GM04504 (cell line): ENCODE measurements at regions not wholly inside any gene's neighbourhood (a gene's known extent, or its start where the extent isn't known, plus 50 kb on each side); places are given as distances from the start of the nearest gene placed in this dataset.

Experiments used
- DNase-seq: peaks from one replicate; pipeline ENCODE4 v3.0.0-alpha.2; 2012; ENCODE audit warnings: low read depth

GRCh38 chr1:30286988-30287839 is 436.2 kb downstream of the MATN1 start:
- DNase-seq, result no peak

DNA sequence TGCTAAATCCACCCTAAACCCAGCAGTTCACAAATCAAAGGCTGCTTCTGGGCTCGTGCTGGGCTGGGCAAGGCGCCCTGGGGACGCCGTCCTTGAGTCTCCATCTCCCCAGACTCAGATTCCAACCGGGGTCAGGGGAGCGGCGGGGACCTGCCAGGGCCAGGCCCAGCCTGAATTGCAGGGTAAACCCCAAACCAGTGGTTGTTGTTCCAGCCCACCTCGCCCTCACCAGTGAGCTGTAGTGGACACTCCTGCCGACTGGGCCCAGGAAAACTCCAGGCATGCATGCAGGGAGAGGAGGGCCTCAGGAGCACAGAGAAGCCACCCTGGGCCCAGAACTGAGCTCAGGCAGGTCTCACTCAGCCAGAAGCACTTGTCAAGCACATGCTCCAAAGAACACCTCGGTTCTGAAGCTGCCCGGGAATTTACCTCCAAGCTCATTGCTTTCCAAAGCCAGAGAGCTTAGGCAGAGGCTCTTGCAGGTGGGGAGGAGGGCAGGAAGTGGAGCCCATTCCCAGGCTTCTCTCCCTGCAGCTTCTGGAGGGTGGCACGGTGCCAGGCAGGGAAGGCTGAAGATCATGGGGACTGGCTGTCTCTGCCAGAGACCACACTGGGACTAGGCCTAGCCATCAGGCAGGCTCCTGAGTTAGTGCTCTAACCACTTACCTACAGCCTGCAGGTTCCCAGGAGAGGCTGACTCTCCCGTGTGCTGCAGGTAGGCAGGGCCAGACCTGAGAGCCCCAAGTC is 437.0 kb downstream of the MATN1 start:
- no peak for DNase-seq

- DNase-seq, result no peak
Measured at GRCh38 chr1:30285501-30285932, 437.9 kb downstream of the MATN1 start.

DNA sequence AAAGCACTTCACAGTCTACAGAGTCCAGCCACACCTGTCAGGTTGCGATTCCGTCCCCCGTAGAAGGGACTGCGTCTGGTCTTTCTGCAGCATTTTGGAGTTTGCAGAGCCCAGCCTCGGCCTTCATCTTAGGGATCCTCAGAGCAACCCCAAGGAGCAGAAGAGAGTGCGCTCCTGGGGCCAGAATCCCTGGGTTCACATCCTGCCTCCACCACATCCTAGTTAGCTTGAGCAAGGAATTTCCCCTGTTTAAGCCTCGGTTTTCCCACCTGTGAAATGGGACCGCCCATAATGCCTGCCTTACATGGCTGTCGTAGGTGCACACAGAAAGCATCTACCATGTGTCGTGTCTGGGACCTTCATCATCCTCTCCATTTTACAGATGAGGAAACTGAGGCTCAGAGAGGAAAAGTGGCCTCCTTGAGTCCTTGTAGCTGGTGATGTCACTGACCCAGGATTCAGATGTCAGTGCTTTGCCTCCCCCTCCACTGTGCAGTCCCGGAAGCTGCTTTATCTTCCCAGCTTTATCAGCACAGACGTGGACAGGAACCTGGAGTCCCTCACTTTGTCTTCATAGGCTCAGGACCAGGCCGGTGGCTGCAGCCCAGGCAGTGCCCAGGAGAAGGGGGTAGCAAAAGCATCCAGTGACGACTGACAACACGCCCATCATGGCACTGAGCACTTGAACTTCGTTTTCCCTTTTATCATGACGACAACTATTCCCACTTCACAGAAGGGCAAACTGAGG is 438.5 kb downstream of the MATN1 start:
- no peak for DNase-seq

GRCh38 chr1:30284226-30284625 is 439.2 kb downstream of the MATN1 start:
- no peak for DNase-seq

GRCh38 chr1:30283199-30283962 is 440.0 kb downstream of the MATN1 start:
- no peak for DNase-seq

DNA sequence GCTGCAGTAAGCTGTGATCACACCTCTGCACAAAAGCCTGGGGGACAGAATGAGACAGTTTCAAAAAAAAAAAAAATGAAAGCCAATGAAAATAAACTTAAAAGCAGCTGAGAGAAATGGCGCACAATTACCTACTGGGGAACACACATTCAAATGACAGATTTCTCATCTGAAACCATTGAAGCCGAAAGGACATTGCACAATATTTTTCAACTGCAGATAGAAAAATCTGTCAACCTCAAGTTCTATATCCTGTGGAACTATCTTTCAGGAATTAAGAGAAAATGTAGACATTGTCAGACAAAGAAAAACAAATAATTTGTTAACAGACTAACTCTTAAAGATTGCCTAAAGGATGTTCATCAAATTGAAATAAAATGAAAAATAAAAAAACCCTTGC is 442.8 kb downstream of the MATN1 start:
- DNase-seq, result no peak

- DNase-seq, result no peak
Measured at GRCh38 chr1:30277911-30278310, 445.5 kb downstream of the MATN1 start.

- DNase-seq, result no peak
Measured at GRCh38 chr1:30277415-30277814, 446.0 kb downstream of the MATN1 start.

- no peak for DNase-seq
Measured at GRCh38 chr1:30275926-30276764, 447.2 kb downstream of the MATN1 start.

- DNase-seq, result no peak
Measured at GRCh38 chr1:30274976-30275621, 448.3 kb downstream of the MATN1 start.

GRCh38 chr1:30274173-30274970 is 449.0 kb downstream of the MATN1 start:
- no peak for DNase-seq

DNA sequence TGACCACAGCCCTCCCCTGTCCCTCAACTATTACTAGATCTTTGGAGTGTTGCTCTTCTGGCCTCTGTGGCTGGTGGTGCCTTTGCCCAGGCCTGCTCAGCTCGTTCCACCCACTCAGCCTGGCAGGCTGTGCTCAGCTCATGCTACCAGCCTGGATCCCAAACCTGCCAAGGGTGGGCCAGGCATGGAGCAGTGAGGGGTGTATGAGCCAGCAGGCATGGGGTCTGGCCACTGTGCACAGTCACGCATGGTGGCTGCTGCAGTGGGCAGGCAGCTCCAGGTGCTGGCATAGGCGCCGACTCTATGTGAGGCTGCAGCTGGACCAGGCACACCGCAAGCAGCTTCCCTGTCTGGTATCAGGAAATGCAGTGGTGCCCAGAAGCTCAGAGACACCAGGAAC is 449.9 kb downstream of the MATN1 start:
- no peak for DNase-seq

DNA sequence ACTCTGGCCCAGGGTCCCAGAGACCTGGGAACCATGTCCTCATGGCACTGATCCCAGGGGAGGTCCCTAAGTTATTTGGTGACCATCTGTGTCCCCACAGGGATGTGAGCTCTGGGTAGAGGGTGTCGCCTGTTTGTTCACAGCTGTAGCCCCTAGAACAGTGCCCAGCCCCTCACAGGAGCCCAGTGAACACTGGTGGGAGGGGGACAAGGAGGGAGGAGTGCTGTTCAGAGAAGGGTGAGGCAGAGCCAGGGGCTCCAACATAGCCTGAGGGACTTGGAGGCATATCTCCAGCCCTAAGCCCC is 450.4 kb downstream of the MATN1 start:
- DNase-seq, result no peak

DNA sequence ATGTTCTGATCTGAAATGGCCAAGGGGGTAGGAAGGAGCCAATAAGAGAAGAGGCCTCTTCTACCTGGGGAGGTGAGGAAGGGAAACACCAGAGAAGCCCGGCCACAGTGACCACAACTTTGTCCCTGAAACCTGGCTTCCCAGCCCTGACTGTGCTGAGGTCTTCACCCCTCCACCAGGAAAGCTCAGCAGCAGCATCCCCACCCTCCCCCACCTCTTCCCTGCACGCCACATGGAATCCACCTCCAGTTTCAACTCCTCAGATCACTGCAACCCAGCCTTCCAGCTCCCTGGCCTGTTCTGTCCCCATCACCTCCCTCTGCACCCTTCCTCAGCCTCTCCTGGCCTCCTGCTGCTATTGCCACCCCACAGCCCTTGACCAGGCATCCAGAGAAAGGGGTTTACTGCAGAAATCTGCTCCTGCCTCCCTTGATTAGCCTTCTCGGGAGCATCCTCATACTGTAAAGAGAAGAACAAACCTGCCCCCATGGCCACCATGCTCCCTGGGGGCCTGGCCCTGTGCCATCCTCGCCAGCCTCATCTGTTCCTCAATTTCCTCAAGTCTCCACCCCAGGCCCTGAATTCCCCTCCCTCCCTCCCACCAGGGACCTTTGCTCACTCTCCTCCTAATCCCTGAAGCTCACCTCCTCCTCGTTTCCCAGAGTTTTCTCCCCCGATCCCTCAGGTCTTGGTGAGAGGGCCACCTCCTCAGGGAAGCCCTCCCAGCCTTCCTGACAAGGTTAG is 450.9 kb downstream of the MATN1 start:
- DNase-seq, result no peak

GRCh38 chr1:30271401-30272276 is 451.7 kb downstream of the MATN1 start:
- DNase-seq, result no peak

DNA sequence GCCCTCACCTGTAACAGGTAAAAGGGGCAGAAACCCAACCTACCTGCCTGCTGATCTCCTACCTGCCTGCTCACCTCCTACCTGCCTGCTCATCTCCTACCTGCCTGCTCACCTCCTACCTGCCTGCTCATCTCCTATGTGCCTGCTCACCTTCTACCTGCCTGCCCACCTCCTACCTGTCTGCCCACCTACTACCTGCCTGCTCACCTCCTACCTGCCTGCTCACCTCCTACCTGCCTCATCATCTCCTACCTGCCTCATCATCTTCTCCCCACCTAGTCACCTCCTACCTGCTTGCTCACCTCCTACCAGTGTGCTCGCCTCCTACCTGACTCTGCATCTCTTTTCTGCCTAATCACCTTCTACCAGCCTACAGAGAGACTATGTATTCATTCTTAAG is 452.9 kb downstream of the MATN1 start:
- DNase-seq, result no peak
